GM19372 (cell line): ENCODE measurements at regions not wholly inside any gene's neighbourhood (a gene's known extent, or its start where the extent isn't known, plus 50 kb on each side); places are given as distances from the start of the nearest gene placed in this dataset.

Experiments
- ATAC-seq: cut with Tn5 transposase; IDR thresholded peaks from one replicate; pipeline ENCODE4 v1.9.1; 2021; ENCODE audit warnings: mild to moderate bottlenecking, low read depth, moderate library complexity; ENCODE audit not compliant: unreplicated experiment

- no peak for ATAC-seq
Observed at GRCh38 chr5:125333416-125333815, 587.0 kb upstream of the ZNF608 start.

- no peak for ATAC-seq
Observed at GRCh38 chr5:125336401-125336800, 590.0 kb upstream of the ZNF608 start.

DNA sequence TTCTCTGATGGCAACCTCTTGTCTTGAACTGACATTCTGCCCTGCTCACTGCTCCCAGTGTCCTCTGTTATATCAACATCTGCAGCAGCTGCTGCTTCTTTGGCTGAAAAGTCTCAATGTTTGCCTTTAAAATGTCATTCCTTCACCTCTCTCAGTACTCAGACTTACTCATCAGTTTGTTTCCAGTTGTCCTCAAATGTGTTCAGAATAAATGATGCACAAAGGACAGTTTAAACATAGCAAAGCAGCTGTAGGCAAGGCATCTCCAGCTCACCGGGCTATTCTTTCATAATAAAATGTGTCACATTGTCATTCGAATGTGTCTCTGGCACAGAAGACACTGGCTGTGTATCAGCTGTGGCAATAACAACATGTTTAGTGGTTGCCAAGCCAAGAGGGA is 590.9 kb upstream of the ZNF608 start:
- no peak for ATAC-seq

- no peak for ATAC-seq
Observed at GRCh38 chr5:125338440-125339174, 592.2 kb upstream of the ZNF608 start.

DNA sequence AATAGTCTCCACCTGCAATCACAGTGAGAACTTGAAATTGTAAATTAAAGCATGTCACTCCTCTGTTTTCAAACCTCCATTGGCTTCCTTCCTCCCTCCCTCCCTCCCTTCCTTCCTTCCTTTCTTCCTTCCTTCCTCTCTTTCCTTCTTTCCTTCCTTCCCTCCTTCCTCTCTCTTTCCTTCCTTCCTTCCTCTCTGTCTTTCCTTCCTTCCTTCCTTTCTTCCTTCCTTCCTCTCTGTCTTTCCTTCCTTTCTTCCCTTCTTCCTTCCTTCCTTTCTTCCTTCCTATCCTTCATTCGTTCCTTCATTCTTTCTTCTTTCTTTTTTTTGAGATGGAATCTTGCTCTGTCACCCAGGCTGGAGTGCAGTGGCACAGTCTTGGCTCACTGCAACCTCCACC is 595.0 kb upstream of the ZNF608 start:
- no peak for ATAC-seq

GRCh38 chr5:125343015-125343414 is 596.6 kb upstream of the ZNF608 start:
- no peak for ATAC-seq

- ATAC-seq: no peak
Observed at GRCh38 chr5:125346316-125346715, 599.9 kb upstream of the ZNF608 start.

DNA sequence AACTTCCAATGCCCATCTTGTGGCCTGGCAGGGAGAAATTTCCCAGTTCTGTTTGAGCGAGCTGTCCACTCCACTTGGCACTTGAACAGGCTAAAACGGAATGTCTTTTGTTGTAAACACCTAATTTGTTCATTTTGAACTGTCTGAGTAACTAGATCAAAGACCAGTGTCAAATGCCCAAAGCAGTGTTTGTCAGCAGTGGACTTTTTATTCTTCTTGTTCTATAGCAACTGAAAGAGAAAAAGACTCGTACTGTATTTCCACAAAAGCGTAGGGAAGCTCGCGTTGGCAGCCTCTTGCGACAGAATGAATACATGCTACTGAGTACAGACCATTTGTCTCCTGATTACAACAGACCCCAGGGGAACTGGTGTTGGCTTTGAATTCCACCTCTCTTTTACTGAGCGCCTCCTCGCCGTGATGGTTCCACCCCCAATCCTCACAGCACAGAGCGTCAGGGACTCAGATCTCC is 601.8 kb upstream of the ZNF608 start:
- no peak for ATAC-seq

GRCh38 chr5:125348936-125349831 is 602.7 kb upstream of the ZNF608 start:
- ATAC-seq: no peak

GRCh38 chr5:125357660-125358059 is 611.2 kb upstream of the ZNF608 start:
- ATAC-seq: no peak

- ATAC-seq: no peak
Observed at GRCh38 chr5:125365747-125366146, 619.3 kb upstream of the ZNF608 start.

- no peak for ATAC-seq
Observed at GRCh38 chr5:125367702-125368101, 621.3 kb upstream of the ZNF608 start.

DNA sequence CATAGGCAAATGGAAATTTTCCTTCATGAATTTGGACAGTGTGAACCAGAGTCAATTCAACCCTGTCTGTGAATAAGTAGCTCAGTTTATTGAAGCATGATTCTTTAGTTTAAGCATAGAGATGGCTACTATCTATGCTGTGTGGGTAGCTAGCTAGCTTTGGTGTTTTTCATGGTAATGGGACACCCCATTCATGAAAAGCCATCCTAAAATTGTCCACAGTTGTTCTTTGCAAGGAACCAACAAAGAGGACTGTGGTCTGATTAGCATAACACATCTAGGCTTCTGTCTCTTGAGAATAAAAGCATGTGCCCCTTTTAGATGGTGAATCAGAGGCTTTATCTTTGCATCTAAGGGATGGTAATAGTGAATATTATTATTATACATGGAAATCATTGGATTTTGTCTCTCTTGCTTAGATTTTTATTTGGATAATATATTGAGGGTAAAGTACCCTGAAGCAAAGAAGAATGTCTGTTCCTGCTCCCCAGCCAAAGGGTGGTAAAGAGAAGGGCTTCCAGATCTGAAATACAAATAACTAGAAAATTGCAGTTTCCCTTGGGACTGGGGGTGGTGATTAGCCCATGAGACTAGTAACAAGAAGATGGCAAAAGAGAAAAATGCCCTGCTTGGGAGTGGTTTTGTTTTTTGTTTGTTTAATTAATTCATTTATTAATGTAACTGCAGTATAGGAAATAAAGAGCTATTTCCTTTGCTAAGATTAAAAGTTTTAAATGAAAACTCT is 624.2 kb upstream of the ZNF608 start:
- no peak for ATAC-seq

- ATAC-seq: no peak
Observed at GRCh38 chr5:125372694-125373631, 626.5 kb upstream of the ZNF608 start.

DNA sequence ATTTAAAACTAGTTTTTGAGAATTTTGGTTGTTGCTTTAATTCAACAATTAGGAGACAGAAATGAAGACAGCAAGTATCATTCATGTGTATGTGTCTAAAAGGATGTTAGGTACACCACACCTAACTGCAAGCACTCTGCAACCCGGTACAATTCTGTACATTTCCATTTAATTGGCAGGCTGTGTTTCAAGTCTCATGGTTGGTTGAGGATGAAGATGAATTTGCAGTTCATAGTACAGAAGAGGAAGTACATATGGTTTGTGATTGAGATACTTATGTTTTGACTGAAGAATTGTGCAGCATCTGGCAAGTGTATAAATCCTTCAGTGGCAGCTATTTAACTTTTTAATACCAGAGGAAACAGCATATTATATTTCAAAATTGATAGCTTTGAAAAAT is 628.7 kb upstream of the ZNF608 start:
- no peak for ATAC-seq

DNA sequence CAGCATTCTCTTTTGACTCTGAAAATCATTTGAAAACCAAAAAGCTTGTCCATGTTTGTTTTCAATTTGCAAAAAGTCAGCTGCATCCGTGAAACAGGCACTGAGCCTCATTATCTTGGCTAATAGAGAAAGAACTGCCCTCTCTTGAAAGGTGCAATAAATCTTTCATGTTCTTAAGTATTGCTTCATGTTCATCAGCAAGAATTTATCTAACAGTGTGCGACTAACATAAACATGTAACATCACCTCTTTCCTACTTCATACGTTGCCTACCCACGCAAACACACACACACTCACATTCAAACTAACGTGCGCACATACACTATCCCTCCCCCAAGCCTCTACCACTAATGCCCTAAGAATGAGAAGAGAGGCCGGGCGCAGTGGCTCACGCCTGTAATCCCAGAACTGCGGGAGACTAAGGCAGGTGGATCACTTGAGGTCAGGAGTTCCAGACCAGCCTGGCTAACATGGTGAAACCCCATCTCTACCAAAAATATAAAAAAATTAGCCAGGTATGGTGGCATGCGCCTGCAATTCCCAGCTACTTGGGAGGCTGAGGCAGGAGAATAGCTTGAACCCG is 629.7 kb upstream of the ZNF608 start:
- no peak for ATAC-seq

GRCh38 chr5:125377141-125377540 is 630.7 kb upstream of the ZNF608 start:
- ATAC-seq: no peak

DNA sequence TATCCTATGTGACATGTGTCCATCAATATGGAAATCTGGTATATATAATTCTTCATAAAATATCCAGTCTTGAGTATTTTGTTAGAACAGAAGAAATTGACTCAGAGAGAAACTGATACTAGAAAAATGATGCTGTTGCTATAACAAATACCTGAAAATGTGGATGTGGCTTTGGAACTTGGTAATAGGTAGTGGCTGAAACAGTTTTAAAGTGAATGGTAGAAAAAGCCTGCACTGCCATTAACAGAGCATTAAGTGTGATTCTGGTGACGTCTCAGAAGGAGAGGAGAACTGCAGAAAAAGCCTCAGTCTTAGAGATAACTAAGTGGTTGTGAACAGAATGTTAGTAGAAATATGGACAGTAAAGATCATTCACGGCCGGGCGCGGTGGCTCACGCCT is 634.9 kb upstream of the ZNF608 start:
- ATAC-seq: no peak

- ATAC-seq: no peak
Observed at GRCh38 chr5:125384071-125384470, 637.6 kb upstream of the ZNF608 start.

GRCh38 chr5:125390326-125390725 is 643.9 kb upstream of the ZNF608 start:
- ATAC-seq: no peak
